ENCODE measurements at regions not wholly inside any gene's neighbourhood (a gene's known extent, or its start where the extent isn't known, plus 50 kb on each side); places are given as distances from the start of the nearest gene placed in this dataset.

- TF ChIP-seq CTCF (IDR thresholded peaks at IDR 0.05): no peak
- no peak for TF ChIP-seq POLR2A (IDR thresholded peaks at IDR 0.05)
- TF ChIP-seq EP300 (IDR thresholded peaks at IDR 0.05): no peak
Observed at GRCh38 chr1:194731025-194731424, 1544.6 kb upstream of the B3GALT2 start.
